Caco-2 (cell line): ENCODE measurements at regions not wholly inside any gene's neighbourhood (a gene's known extent, or its start where the extent isn't known, plus 50 kb on each side); places are given as distances from the start of the nearest gene placed in this dataset.
"Not testable (repeated sequence)": the region's sequence is repeated elsewhere in the genome, so short reads cannot be mapped to it uniquely, and the experiment has no call there.

Experiments used
- BruUV-seq: library from RNA; stranded (reverse); fragments of 400-500 nt; replicated peaks from 2 replicates; lab custom pipeline; 2021; lab: Mats Ljungman, UMichigan
- CTCF ChIA-PET: fragments of 300-600 bp; sonication (Branson Sonifier 250); formaldehyde crosslinking; loops from one replicate; lab custom pipeline; 2022; ENCODE audit warnings: antibody characterized with exemption; lab: Charles Lee
- POLR2A ChIA-PET: fragments of 300-600 bp; sonication (Branson Sonifier 250); formaldehyde crosslinking; loops from one replicate; lab custom pipeline; 2022; ENCODE audit warnings: antibody characterized with exemption; lab: Charles Lee
- DNase-seq, 2 experiments: peaks; one replicate each; pipeline versions ENCODE4 v3.0.0 to v3.0.0-alpha.2; 2020 to 2022
- H3K27me3 ChIP-seq: replicated peaks from 2 replicates; pipeline ENCODE4 v1.6.0; 2011; ENCODE audit warnings: low read length; ENCODE audit not compliant: control insufficient read depth, insufficient read depth
- H3K36me3 ChIP-seq: 2 replicates; pipeline ENCODE4 v1.5.1; 2011; ENCODE audit warnings: low read length; ENCODE audit not compliant: control insufficient read depth, insufficient read depth
- H3K4me1 ChIP-seq: fragments of 250-450 bp; sonication (Bioruptor Pico); 2 replicates; pipeline ENCODE4 v1.5.1; 2020; ENCODE audit warnings: mild to moderate bottlenecking
- H3K4me3 ChIP-seq: 2 replicates; pipeline ENCODE4 v1.5.1; 2011; ENCODE audit warnings: low read depth, mild to moderate bottlenecking, control low read depth, low read length
- H3K9me3 ChIP-seq: fragments of 250-450 bp; sonication (Bioruptor Pico); 2 replicates; pipeline ENCODE4 v1.5.1; 2020; ENCODE audit warnings: mild to moderate bottlenecking, moderate library complexity
- H3K27ac Mint-ChIP-seq: one replicate; pipeline ENCODE4 v1.8.0; 2022; ENCODE audit warnings: mixed read lengths; ENCODE audit not compliant: unreplicated experiment
- H3K27me3 Mint-ChIP-seq: one replicate; pipeline ENCODE4 v1.8.0; 2022; ENCODE audit warnings: mixed read lengths; ENCODE audit not compliant: insufficient read depth, unreplicated experiment
- H3K36me3 Mint-ChIP-seq: one replicate; pipeline ENCODE4 v1.8.0; 2022; ENCODE audit warnings: mild to moderate bottlenecking, mixed read lengths; ENCODE audit not compliant: insufficient read depth, unreplicated experiment
- H3K4me1 Mint-ChIP-seq: one replicate; pipeline ENCODE4 v1.8.0; 2022; ENCODE audit warnings: low read depth, mixed read lengths; ENCODE audit not compliant: unreplicated experiment
- H3K4me3 Mint-ChIP-seq: one replicate; pipeline ENCODE4 v1.8.0; 2022; ENCODE audit warnings: mild to moderate bottlenecking, moderate library complexity, mixed read lengths; ENCODE audit not compliant: unreplicated experiment
- H3K9me3 Mint-ChIP-seq: one replicate; pipeline ENCODE4 v1.8.0; 2022; ENCODE audit warnings: mixed read lengths; ENCODE audit not compliant: unreplicated experiment
- intact Hi-C: fragments of 100-400 bp; cut with micrococcal nuclease; formaldehyde crosslinking; loops from one replicate; pipeline ENCODE4 v1.10.0; 2022; ENCODE audit not compliant: unreplicated experiment
- TF ChIP-seq, protein P1 (sequence below), 2 experiments: fragments of 200-600 bp in 1 of 2; IDR thresholded peaks; 1 replicate in 1 of 2; 2 replicates in 1 of 2; pipeline versions ENCODE4 v1.5.1 to v1.8.0; 2011 to 2022; ENCODE audit warnings: antibody characterized with exemption in 1 of 2, control low read depth in 1 of 2, inconsistent platforms in 1 of 2, low read depth in 1 of 2, low read length in 1 of 2, mild to moderate bottlenecking in 1 of 2, moderate library complexity in 1 of 2; ENCODE audit not compliant: insufficient read depth in 1 of 2, severe bottlenecking in 1 of 2, unreplicated experiment in 1 of 2

- H3K4me3 ChIP-seq: no peak overlapping the region
- Mint-ChIP-seq H3K27me3 (no peaks in the 10 kb centered on the region), H3K9me3 (peaks cover 13% of the 10 kb centered on the region), H3K27ac (peak overlapping the region; percentile 64), H3K4me1 (peaks cover 54% of the 10 kb centered on the region), H3K4me3 (no peak overlapping the region), H3K36me3 (peaks cover 2% of the 10 kb centered on the region)
- intact Hi-C loops: loop anchor here (1.0 to 10.0 kb wide), 3 partner anchors 64 to 154 kb away; partner anchors contain the start of gene HPCAL1
- peaks cover 5% of the 10 kb centered on the region; the same call in 1 of the 2 replicates for H3K9me3 ChIP-seq
- ChIA-PET CTCF (interaction anchor here (0.6 to 4.1 kb wide), 6 partner anchors 28 to 180 kb away, joined by 3 to 28 read pairs (median 4); partner anchors contain the start of gene HPCAL1), POLR2A (interaction anchor here (1.3 kb wide), 1 partner anchor 74 kb away, joined by 5 read pairs; the partner anchor contains the start of gene HPCAL1)
- no TSS peak for BruUV-seq
- H3K36me3 ChIP-seq: no peaks in the 10 kb centered on the region
- DNase-seq: peak; percentile 79 to 86
- TF ChIP-seq, protein P1, sequence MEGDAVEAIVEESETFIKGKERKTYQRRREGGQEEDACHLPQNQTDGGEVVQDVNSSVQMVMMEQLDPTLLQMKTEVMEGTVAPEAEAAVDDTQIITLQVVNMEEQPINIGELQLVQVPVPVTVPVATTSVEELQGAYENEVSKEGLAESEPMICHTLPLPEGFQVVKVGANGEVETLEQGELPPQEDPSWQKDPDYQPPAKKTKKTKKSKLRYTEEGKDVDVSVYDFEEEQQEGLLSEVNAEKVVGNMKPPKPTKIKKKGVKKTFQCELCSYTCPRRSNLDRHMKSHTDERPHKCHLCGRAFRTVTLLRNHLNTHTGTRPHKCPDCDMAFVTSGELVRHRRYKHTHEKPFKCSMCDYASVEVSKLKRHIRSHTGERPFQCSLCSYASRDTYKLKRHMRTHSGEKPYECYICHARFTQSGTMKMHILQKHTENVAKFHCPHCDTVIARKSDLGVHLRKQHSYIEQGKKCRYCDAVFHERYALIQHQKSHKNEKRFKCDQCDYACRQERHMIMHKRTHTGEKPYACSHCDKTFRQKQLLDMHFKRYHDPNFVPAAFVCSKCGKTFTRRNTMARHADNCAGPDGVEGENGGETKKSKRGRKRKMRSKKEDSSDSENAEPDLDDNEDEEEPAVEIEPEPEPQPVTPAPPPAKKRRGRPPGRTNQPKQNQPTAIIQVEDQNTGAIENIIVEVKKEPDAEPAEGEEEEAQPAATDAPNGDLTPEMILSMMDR (IDR thresholded peaks at IDR 0.05; ENCODE audit: insufficient read depth in 1 of 2, low read depth in 1 of 2, low read length in 1 of 2, severe bottlenecking in 1 of 2, unreplicated experiment in 1 of 2): peak in 1 of 2 experiments; percentile 10
- H3K4me1 ChIP-seq: peaks cover 57% of the 10 kb centered on the region
- H3K27me3 ChIP-seq: no peaks in the 10 kb centered on the region
Observed at GRCh38 chr2:10228611-10229365, 73.9 kb upstream of the HPCAL1 start.

- H3K27ac Mint-ChIP-seq: no peak overlapping the region
- intact Hi-C loops: loop anchor here (10.0 kb wide), 2 partner anchors 65 to 155 kb away; no protein-coding TSS in a partner anchor
- H3K9me3 Mint-ChIP-seq: peaks cover 16% of the 10 kb centered on the region
- no peak overlapping the region for H3K4me3 Mint-ChIP-seq
- POLR2A ChIA-PET: interaction anchor here (1.3 kb wide), 1 partner anchor 73 kb away, joined by 5 read pairs; the partner anchor contains the start of gene HPCAL1
- H3K4me1 Mint-ChIP-seq: peaks cover 54% of the 10 kb centered on the region
- Histone ChIP-seq H3K27me3 (no peaks in the 10 kb centered on the region), H3K4me3 (no peak overlapping the region), H3K4me1 (peaks cover 58% of the 10 kb centered on the region), H3K36me3 (no peaks in the 10 kb centered on the region), H3K9me3 (peaks cover 5% of the 10 kb centered on the region; the same call in 1 of the 2 replicates)
- no peaks in the 10 kb centered on the region for H3K27me3 Mint-ChIP-seq
- TF ChIP-seq, protein P1 (IDR thresholded peaks at IDR 0.05; ENCODE audit: insufficient read depth in 1 of 2, low read depth in 1 of 2, low read length in 1 of 2, severe bottlenecking in 1 of 2, unreplicated experiment in 1 of 2): no peak
- BruUV-seq: no TSS peak
- peaks cover 4% of the 10 kb centered on the region for H3K36me3 Mint-ChIP-seq
- CTCF ChIA-PET: interaction anchor here (1.1 kb wide), 1 partner anchor 74 kb away, joined by 3 read pairs; the partner anchor contains the start of gene HPCAL1
- peak in 1 of 2 experiments; percentile 26 for DNase-seq
Observed at GRCh38 chr2:10229462-10230099, 73.1 kb upstream of the HPCAL1 start.

DNA sequence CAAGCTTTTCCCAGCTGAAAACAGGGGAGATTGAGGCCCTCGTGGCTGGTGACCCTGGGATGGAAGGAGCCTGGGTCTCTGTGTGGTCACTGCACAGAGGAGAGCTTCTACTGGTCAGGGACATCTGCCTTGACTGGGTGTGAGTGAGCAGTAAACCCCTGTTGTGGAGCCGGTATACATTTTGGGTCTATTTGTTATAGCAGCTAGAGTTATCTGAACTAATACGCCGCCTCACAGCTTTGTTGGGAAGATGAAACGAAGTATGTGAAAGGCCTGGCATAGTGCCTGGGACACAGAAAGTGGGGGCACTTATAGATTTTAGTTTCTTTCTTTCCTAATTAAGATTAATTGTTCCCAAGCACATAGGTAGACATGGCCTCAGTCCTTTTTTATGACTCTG is 72.2 kb upstream of the HPCAL1 start:
- intact Hi-C loops: no loop called here
- Histone ChIP-seq H3K4me1 (peaks cover 58% of the 10 kb centered on the region), H3K4me3 (no peak overlapping the region), H3K9me3 (peaks cover 5% of the 10 kb centered on the region; the same call in 1 of the 2 replicates), H3K36me3 (no peaks in the 10 kb centered on the region), H3K27me3 (no peaks in the 10 kb centered on the region)
- Mint-ChIP-seq H3K36me3 (peaks cover 4% of the 10 kb centered on the region), H3K27me3 (no peaks in the 10 kb centered on the region), H3K9me3 (peaks cover 16% of the 10 kb centered on the region), H3K27ac (no peak overlapping the region), H3K4me3 (no peak overlapping the region), H3K4me1 (peaks cover 50% of the 10 kb centered on the region)
- DNase-seq: peak in 1 of 2 experiments; percentile 12
- POLR2A ChIA-PET: no interaction called here
- no TSS peak for BruUV-seq
- CTCF ChIA-PET: no interaction called here
- TF ChIP-seq, protein P1 (IDR thresholded peaks at IDR 0.05; ENCODE audit: insufficient read depth in 1 of 2, low read depth in 1 of 2, low read length in 1 of 2, severe bottlenecking in 1 of 2, unreplicated experiment in 1 of 2): no peak

DNA sequence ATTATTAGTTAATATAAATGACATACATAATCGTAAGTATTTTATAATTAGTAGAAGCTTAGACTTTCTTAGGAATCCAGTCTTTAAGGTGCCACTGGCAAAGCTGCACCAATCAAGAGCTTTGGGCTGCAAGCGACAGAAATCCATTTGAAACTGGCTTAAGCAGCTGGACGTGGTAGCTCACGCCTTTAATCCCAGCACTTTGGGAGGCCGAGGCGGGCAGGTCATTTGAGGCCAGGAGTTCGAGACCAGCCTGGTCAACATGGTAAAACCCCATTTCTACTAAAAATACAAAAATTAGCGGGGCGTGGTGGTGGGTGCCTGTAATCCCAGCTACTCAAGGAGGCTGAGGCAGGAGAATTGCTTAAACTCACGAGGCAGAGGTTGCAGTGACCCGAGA is 71.8 kb upstream of the HPCAL1 start:
- BruUV-seq, H3K27me3 Mint-ChIP-seq, H3K27me3 ChIP-seq, H3K36me3 ChIP-seq, H3K9me3 ChIP-seq, H3K36me3 Mint-ChIP-seq, POLR2A ChIA-PET, H3K4me3 Mint-ChIP-seq, H3K4me3 ChIP-seq, intact Hi-C loops, CTCF ChIA-PET, H3K27ac Mint-ChIP-seq: not testable (repeated sequence)
- DNase-seq: peak in 1 of 2 experiments; percentile 24
- H3K4me1 ChIP-seq: peaks cover 54% of the 10 kb centered on the region
- peaks cover 45% of the 10 kb centered on the region for H3K4me1 Mint-ChIP-seq
- H3K9me3 Mint-ChIP-seq: peaks cover 16% of the 10 kb centered on the region
